ENCODE measurements at regions not wholly inside any gene's neighbourhood (a gene's known extent, or its start where the extent isn't known, plus 50 kb on each side); places are given as distances from the start of the nearest gene placed in this dataset.

GRCh38 chr2:75925331-75926024 is 214.8 kb upstream of the GCFC2 start:
- TF ChIP-seq CTCF (IDR thresholded peaks at IDR 0.05) (no peak), POLR2A (IDR thresholded peaks at IDR 0.05) (no peak)
- 73 to 80% methylated on average over 3 of the region's 3 CpGs for WGBS, 2 donors
- DNase-seq (ENCODE audit: low spot score in 2 of 2): no peak
- intact Hi-C loops (cut with DNase I; ENCODE audit: low total_unique reads): no loop called here
- no peak overlapping the region for H3K4me3 ChIP-seq (ENCODE audit: low read depth, poor library complexity, severe bottlenecking)

GRCh38 chr2:75922191-75922590 is 211.5 kb upstream of the GCFC2 start:
- intact Hi-C loops (cut with DNase I; ENCODE audit: low total_unique reads): no loop called here
- 68 to 89% methylated on average over 2 of the region's 2 CpGs for WGBS, 2 donors
- DNase-seq (ENCODE audit: low spot score in 2 of 2): no peak
- no peak overlapping the region for H3K4me3 ChIP-seq (ENCODE audit: low read depth, poor library complexity, severe bottlenecking)
- no peak for TF ChIP-seq CTCF (IDR thresholded peaks at IDR 0.05)

- DNase-seq (ENCODE audit: low spot score in 2 of 2): no peak
- intact Hi-C loops (cut with DNase I; ENCODE audit: low total_unique reads): no loop called here
- WGBS, 2 donors: 42 to 51% methylated on average over 8 of the region's 8 CpGs
- no peak overlapping the region for H3K4me3 ChIP-seq (ENCODE audit: low read depth, poor library complexity, severe bottlenecking)
- no peak for TF ChIP-seq CTCF (IDR thresholded peaks at IDR 0.05)
- no peak for TF ChIP-seq POLR2A (IDR thresholded peaks at IDR 0.05)
These were observed 210.3 kb upstream of the GCFC2 start for GRCh38 chr2:75920859-75921551.

GRCh38 chr2:75915851-75916634 is 205.3 kb upstream of the GCFC2 start:
- 70 to 83% methylated on average over 5 of the region's 5 CpGs for WGBS, 2 donors
- H3K4me3 ChIP-seq (ENCODE audit: low read depth, poor library complexity, severe bottlenecking): no peak overlapping the region
- intact Hi-C loops (cut with DNase I; ENCODE audit: low total_unique reads): no loop called here
- DNase-seq (ENCODE audit: low spot score in 2 of 2): no peak
- no peak for TF ChIP-seq POLR2A (IDR thresholded peaks at IDR 0.05)
- no peak for TF ChIP-seq CTCF (IDR thresholded peaks at IDR 0.05)

GRCh38 chr2:75896779-75897366 is 186.2 kb upstream of the GCFC2 start:
- intact Hi-C loops (cut with DNase I; ENCODE audit: low total_unique reads): no loop called here
- WGBS, 2 donors: 29 to 39% methylated on average over 5 of the region's 5 CpGs
- TF ChIP-seq CTCF (IDR thresholded peaks at IDR 0.05) (no peak), POLR2A (IDR thresholded peaks at IDR 0.05) (no peak)
- no peak for DNase-seq (ENCODE audit: low spot score in 2 of 2)
- no peak overlapping the region for H3K4me3 ChIP-seq (ENCODE audit: low read depth, poor library complexity, severe bottlenecking)
